Raji (cell line): ENCODE measurements at regions not wholly inside any gene's neighbourhood (a gene's known extent, or its start where the extent isn't known, plus 50 kb on each side); places are given as distances from the start of the nearest gene placed in this dataset.

Source experiments
- POLR2A ChIP-seq: IDR thresholded peaks from 2 replicates; pipeline ENCODE4 v1.6.1; 2011; ENCODE audit warnings: low read depth, low read length, control low read depth; ENCODE audit not compliant: insufficient read depth

- TF ChIP-seq POLR2A, result no peak
Observed at GRCh38 chr3:153394017-153394416, 232.0 kb downstream of the RAP2B start.

DNA sequence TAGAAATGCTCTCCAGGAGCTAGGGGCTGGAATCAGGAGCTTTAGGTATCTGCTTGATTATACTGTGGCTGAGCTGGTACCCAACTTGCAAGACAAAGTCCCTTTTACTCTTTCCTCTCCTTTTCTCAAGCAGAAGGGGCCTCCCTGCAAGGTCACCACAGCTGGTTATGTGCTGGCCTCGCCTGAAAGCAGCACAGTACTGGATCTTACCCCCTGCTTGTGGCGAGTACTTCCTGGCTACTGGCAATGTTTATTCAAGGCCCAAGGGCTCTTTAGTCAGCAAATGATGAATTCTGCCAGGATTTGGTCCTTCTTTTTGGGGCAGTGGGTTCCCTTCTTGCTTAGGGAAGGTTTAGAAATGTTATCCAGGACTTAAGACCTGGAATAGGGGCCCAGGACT is 234.6 kb downstream of the RAP2B start:
- TF ChIP-seq POLR2A, result no peak

DNA sequence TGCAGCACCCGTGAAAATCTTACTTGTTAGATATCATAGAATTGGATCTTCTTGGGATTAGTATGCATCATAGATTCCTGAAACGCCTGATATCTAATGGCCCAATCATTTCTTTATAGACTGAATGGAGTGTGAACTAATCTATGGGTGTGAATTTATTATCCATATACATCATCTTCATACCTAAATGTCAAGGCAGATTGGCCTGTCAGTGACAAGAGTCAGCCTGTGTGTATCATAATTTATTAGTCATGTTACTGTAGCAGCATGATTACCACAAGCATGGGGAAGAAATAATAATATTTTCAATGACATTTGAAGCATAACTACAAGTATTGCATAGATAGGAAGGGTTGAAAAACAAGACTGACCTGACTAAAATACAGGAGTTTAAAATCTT is 235.8 kb downstream of the RAP2B start:
- TF ChIP-seq POLR2A, result no peak

GRCh38 chr3:153399636-153400035 is 237.6 kb downstream of the RAP2B start:
- TF ChIP-seq POLR2A, result no peak

DNA sequence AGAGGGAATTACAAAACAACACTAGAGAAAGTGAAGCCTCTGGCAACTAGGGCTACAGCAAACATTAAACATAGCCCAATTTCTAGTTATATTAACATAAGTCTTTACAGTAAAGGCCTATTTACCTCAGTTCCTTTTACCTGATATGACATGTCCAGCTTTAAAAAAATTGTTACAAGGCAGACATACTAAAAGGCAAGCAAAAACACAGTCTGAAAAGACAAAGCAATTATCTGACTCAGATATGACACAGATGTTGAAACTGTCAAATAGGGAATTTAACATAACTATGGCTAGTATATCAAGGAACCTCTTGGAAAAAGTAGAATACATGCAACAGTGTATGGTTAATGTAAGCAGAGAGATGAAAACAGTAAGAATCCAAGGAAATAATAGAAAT is 238.6 kb downstream of the RAP2B start:
- no peak for TF ChIP-seq POLR2A

- TF ChIP-seq POLR2A, result no peak
Observed at GRCh38 chr3:153404157-153404556, 242.1 kb downstream of the RAP2B start.

DNA sequence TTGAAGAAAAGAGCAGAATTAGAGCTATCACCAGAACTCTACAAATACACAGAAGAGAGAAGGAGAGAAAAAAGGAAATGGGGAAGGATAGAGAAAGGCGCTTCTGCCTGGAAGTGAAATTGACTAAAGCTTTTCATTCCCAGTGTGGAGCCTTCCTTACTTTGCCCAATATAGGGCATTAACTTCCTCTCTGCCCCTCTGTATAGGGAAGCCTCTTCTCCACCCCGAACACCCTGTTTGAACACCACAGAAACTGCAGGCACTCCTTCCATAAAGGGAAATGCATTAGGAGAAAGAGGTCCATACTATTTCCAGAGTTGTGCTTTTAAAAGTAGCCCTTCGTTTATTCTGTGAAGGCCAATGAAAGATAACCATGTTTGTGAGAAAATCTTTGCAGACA is 248.5 kb downstream of the RAP2B start:
- TF ChIP-seq POLR2A, result no peak

DNA sequence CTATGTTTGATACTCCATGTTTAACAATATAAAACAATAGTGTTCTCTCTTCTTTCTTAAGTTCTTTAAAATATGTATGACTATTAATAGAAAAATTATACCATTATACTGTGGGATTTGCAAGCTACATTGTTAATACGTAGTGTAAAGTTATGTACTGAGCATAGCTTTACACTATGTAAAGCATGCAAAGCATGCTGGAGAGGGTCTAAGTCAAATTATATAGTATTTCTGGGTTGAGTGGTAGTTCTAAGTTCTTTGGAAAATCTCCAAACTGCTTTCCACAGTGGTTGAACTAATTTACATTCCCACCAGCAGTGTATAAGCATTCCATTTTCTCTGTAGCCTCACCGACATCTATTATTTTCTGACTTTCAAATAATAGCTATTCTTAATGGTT is 253.0 kb downstream of the RAP2B start:
- no peak for TF ChIP-seq POLR2A

GRCh38 chr3:153422314-153422713 is 260.3 kb downstream of the RAP2B start:
- no peak for TF ChIP-seq POLR2A

DNA sequence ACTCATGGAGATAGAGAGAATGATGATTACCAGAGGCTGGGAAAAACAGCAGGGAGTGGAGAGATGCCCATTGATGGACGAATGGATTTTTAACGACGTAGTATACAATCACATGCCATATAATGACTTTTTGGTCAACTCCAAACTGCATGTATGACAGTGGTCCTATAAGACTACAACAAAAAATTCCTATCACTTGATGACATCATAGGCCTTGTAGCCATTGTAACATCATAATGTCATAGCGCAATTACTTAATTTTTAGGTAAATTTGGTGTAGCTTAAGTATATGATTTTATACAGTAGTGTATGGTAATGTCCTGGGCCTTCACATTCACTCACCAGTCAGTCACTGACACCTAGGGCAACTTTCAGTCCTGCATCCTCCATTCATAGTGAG is 264.3 kb downstream of the RAP2B start:
- no peak for TF ChIP-seq POLR2A

- no peak for TF ChIP-seq POLR2A
Observed at GRCh38 chr3:153426803-153427202, 264.8 kb downstream of the RAP2B start.

- no peak for TF ChIP-seq POLR2A
Observed at GRCh38 chr3:153429821-153430220, 267.8 kb downstream of the RAP2B start.

GRCh38 chr3:153431076-153431475 is 269.1 kb downstream of the RAP2B start:
- TF ChIP-seq POLR2A, result no peak

DNA sequence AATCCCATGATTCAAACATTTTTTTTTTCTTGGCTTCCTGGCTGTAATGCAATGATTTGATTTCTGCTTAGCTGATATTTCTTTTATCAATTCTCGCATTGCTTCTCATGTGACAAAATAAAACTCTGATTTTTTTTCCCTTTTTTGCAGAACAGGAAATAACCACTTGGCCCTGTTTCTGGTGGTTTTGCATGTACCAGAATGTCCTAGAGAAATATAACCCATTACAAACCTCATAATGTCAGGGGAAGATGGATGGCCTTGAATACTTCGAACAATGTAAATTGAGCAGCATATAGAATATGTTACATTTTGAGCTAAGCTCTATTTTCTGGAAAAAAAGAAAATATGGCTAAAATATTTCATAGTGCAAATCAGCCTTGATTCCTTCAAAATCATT is 275.6 kb downstream of the RAP2B start:
- no peak for TF ChIP-seq POLR2A

- no peak for TF ChIP-seq POLR2A
Observed at GRCh38 chr3:153438271-153438670, 276.2 kb downstream of the RAP2B start.

GRCh38 chr3:153439780-153440179 is 277.8 kb downstream of the RAP2B start:
- TF ChIP-seq POLR2A, result no peak

DNA sequence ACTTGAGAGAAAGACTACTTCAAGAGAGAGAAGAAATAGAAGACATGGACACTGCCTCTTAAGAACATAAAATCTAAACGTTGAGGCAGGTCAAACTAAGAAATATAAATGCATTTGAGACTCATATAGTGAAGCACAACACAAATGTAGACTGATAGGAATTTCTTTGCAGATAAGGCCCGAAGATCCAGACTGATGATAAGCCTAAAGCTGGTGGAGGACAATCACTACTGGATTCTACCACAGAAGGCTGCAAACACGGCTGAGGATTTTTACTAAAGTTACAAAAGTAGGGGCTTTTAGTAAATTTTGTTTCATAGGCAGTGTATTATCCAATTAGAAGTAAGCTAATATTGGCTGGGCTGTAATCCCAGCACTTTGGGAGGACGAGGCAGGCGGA is 278.3 kb downstream of the RAP2B start:
- no peak for TF ChIP-seq POLR2A

DNA sequence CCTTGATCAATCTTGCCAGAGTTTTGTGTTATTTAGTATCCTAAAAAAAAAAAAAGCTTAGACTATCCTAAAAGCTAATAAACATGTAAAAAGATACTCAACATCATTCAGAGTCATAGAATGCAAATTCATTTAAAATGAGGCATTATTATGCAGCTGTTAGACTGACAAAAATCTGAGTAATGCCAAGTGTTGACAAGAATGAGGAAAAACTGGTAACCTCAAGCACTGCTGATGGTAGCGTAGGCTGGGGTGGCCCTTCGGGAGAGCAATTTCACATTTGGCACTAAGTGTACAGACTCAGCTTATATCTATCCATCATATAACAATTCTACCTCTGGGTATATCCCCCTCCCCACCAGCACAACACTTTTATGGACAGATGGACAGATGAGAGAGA is 280.4 kb downstream of the RAP2B start:
- TF ChIP-seq POLR2A, result no peak
